ENCODE measurements at regions not wholly inside any gene's neighbourhood (a gene's known extent, or its start where the extent isn't known, plus 50 kb on each side); places are given as distances from the start of the nearest gene placed in this dataset.

- TF ChIP-seq CTCF (IDR thresholded peaks at IDR 0.05) (no peak), EZH2 (IDR thresholded peaks at IDR 0.05) (no peak), EZH2phosphoT487 (IDR thresholded peaks at IDR 0.05) (no peak)
These were observed 58.0 kb upstream of the MYL10 start for GRCh38 chr7:101687081-101687480.
